Thyroid gland (tissue), 4 donors: ENCODE measurements at regions not wholly inside any gene's neighbourhood (a gene's known extent, or its start where the extent isn't known, plus 50 kb on each side); places are given as distances from the start of the nearest gene placed in this dataset.

ENCODE experiments used
- DNase-seq, 2 donors: peaks; one replicate each; pipeline ENCODE4 v3.0.0-alpha.2; 2019
- H3K27ac ChIP-seq, 3 donors: fragments of 200-600 bp; sonication (generic); 1 replicate in 2 of 3; 2 replicates in 1 of 3; pipeline ENCODE4 v1.5.1; 2016 to 2019; ENCODE audit warnings: mild to moderate bottlenecking in 1 of 3, moderate library complexity in 1 of 3
- H3K27me3 ChIP-seq: fragments of 200-600 bp; sonication (generic); one replicate; pipeline ENCODE4 v1.5.1; 2019
- H3K36me3 ChIP-seq, 2 donors: fragments of 200-600 bp; sonication (generic); one replicate each; pipeline ENCODE4 v1.5.1; 2016 to 2019
- H3K4me1 ChIP-seq, 2 donors: fragments of 200-600 bp; sonication (generic); one replicate each; pipeline ENCODE4 v1.5.1; 2017 to 2019
- H3K4me3 ChIP-seq, 3 donors: fragments of 200-600 bp; sonication (generic); replicated peaks in 1 of 3; 1 replicate in 2 of 3; 2 replicates in 1 of 3; pipeline ENCODE4 v1.5.1; 2016; ENCODE audit warnings: mild to moderate bottlenecking in 1 of 3
- H3K9me3 ChIP-seq: fragments of 200-600 bp; sonication (generic); one replicate; pipeline ENCODE4 v1.5.1; 2017
- POLR2A ChIP-seq, 2 donors: fragments of 450-650 bp; IDR thresholded peaks; one replicate each; pipeline ENCODE4 v1.6.1; 2017; ENCODE audit warnings: antibody characterized with exemption in 2 of 2, mild to moderate bottlenecking in 2 of 2, moderate library complexity in 1 of 2
- WGBS, 2 donors: methylation state at CpG; one replicate each; pipeline ENCODE4 v1.1.5; 2017; 5-methylcytosine and 5-hydroxymethylcytosine counted together
- intact Hi-C: fragments of 100-400 bp; cut with DNase I; formaldehyde crosslinking; loops from one replicate; pipeline ENCODE4 v1.15.1; 2023
- TF ChIP-seq, protein P1 (sequence below), 6 experiments: fragments of 200-600 bp in 3 of 6; fragments of 450-650 bp in 3 of 6; sonication (generic) in 3 of 6; IDR thresholded peaks; one replicate each; pipeline ENCODE4 v1.5.1; 2016 to 2019; ENCODE audit warnings: antibody characterized with exemption in 6 of 6, mild to moderate bottlenecking in 2 of 6, inconsistent platforms in 1 of 6, moderate library complexity in 1 of 6

DNA sequence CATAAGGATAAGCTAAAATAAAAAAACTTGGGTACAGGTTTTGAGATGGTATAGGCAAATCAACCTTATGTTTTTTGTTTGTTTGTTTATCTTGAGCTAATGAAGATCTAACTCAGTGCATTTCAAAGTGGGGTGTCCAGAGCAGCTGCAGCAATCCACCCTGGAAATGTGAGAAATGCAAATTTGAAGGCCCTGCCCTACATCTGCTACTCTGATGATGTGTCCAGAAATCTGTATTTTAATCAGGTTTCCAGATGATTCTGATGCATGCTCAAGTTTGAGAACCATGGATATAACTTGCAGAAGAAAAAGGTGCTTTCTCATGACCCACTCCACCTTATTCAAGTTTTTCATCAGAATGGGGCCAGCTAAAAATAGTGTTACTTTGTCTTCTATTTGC is 467.0 kb downstream of the NTRK2 start:
- intact Hi-C loops: no loop called here
- H3K27ac ChIP-seq: no peak overlapping the region
- no peaks in the 10 kb centered on the region for H3K9me3 ChIP-seq
- no peaks in the 10 kb centered on the region for H3K27me3 ChIP-seq
- H3K36me3 ChIP-seq: no peaks in the 10 kb centered on the region
- H3K4me3 ChIP-seq: no peak overlapping the region
- H3K4me1 ChIP-seq: no peaks in the 10 kb centered on the region
- TF ChIP-seq POLR2A (IDR thresholded peaks at IDR 0.05): no peak
- TF ChIP-seq, protein P1, sequence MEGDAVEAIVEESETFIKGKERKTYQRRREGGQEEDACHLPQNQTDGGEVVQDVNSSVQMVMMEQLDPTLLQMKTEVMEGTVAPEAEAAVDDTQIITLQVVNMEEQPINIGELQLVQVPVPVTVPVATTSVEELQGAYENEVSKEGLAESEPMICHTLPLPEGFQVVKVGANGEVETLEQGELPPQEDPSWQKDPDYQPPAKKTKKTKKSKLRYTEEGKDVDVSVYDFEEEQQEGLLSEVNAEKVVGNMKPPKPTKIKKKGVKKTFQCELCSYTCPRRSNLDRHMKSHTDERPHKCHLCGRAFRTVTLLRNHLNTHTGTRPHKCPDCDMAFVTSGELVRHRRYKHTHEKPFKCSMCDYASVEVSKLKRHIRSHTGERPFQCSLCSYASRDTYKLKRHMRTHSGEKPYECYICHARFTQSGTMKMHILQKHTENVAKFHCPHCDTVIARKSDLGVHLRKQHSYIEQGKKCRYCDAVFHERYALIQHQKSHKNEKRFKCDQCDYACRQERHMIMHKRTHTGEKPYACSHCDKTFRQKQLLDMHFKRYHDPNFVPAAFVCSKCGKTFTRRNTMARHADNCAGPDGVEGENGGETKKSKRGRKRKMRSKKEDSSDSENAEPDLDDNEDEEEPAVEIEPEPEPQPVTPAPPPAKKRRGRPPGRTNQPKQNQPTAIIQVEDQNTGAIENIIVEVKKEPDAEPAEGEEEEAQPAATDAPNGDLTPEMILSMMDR (IDR thresholded peaks at IDR 0.05): no peak
- no peak for DNase-seq

DNA sequence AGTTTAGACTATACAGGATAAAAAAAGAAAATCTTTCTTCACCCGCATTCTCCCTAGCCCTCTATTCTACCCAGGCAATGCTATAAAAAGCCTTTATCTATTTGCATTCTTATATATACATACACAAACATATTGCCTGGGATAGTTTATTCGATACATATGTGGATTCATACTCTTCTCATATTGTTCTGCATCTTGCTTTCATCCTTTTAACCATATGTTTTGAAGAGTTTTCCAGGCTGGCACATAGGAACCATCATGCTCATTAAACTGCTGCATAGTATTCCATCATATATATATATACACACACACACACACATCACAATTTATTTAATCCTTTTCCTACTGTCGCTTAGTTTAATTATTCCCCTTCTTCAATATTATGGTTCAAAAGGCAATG is 461.2 kb downstream of the NTRK2 start:
- intact Hi-C loops: no loop called here
- no peaks in the 10 kb centered on the region for H3K27me3 ChIP-seq
- no peaks in the 10 kb centered on the region for H3K4me1 ChIP-seq
- WGBS, 2 donors: 92 to 95% methylated on average over 3 of the region's 3 CpGs
- TF ChIP-seq POLR2A (IDR thresholded peaks at IDR 0.05): no peak
- TF ChIP-seq, protein P1 (IDR thresholded peaks at IDR 0.05): no peak
- DNase-seq: no peak
- no peaks in the 10 kb centered on the region for H3K9me3 ChIP-seq
- H3K27ac ChIP-seq: no peak overlapping the region
- H3K4me3 ChIP-seq: no peak overlapping the region
- H3K36me3 ChIP-seq: no peaks in the 10 kb centered on the region

DNA sequence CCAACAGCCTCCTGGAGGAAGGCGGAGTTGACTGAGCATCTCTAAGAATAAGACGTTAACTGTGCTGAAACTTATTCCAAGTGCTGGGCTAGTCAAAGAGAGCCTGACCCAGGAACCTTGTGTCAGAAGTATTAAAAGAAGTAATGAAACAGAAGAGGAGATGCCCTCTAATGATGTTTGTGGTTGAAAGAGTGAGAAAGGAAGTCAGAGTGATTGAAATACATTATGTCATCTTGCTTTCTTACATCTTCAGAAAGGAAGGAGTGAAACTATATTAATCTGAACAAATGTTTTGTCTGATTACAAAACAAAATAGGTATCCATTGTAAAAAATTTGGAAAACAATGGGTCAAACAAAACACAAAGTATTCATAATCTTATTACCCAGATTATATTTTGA is 460.7 kb downstream of the NTRK2 start:
- TF ChIP-seq, protein P1 (IDR thresholded peaks at IDR 0.05): no peak
- no peak for TF ChIP-seq POLR2A (IDR thresholded peaks at IDR 0.05)
- Histone ChIP-seq H3K4me1 (no peaks in the 10 kb centered on the region), H3K9me3 (no peaks in the 10 kb centered on the region), H3K27ac (no peak overlapping the region), H3K4me3 (no peak overlapping the region), H3K27me3 (no peaks in the 10 kb centered on the region), H3K36me3 (no peaks in the 10 kb centered on the region)
- intact Hi-C loops: no loop called here
- WGBS, 2 donors: 92 to 93% methylated on average over 2 of the region's 2 CpGs
- DNase-seq: no peak

DNA sequence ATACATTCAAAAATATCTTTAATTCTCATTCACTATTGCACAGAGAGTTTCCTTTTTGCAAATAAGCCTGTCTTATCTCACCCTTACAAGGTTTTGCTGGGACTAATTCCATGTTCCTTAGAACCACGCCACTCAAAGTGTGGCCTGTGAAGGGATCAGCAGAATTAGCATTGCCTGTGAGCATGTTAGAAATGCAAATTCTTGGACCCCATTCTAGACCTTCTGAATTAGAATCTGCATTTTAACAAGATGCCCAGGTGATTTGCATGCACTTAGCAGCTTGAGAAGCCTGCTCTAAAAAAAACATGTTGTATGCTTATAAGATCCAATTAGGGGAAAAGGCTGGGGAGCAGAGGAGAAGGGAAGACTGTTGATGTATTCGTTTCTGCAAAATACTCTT is 460.0 kb downstream of the NTRK2 start:
- no peaks in the 10 kb centered on the region for H3K4me1 ChIP-seq
- no peak for DNase-seq
- intact Hi-C loops: no loop called here
- H3K4me3 ChIP-seq: no peak overlapping the region
- H3K9me3 ChIP-seq: no peaks in the 10 kb centered on the region
- WGBS, 2 donors: 51 to 66% methylated on average over 2 of the region's 2 CpGs
- no peak overlapping the region for H3K27ac ChIP-seq
- no peak for TF ChIP-seq POLR2A (IDR thresholded peaks at IDR 0.05)
- TF ChIP-seq, protein P1 (IDR thresholded peaks at IDR 0.05): no peak
- no peaks in the 10 kb centered on the region for H3K27me3 ChIP-seq
- H3K36me3 ChIP-seq: no peaks in the 10 kb centered on the region

DNA sequence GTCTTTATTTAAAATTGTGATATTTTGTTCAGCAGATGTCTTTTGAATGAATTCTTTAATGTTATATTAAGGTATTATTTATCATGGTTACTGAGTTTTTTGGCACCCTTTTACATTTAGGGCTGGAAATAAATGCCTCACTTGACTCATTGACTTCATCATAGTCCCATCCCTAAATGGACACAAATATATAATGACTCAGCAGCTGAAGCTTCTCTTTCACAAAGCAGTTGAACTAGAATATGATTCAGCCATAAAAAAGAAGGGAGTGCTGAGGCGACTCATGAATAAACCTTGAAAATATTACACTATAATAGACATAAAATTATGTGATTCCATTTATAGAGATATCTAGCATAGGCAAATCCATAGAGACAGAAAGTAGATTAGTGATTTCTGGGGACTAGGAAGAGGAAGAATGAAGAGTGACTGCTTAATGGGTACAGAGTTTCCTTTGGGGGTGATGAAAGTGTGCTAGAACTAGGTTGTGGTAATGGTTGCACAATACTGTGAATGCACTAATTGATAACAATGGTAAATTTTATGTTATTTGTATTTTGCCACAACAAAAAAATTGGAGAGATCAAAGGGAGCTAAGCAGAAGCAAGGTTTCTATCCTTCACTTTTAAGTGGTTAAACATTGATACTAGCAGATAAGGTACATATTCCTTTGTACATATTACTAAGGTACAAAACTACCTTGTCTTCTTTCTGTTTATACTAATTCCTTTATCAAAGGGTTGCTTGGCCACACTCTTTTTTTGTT is 449.6 kb downstream of the NTRK2 start:
- 93 to 94% methylated on average over 1 of the region's 1 CpG for WGBS, 2 donors

More for the DNA sequence above, 449.6 kb downstream of the NTRK2 start:
- H3K4me1 ChIP-seq: no peaks in the 10 kb centered on the region
- H3K27ac ChIP-seq: no peak overlapping the region
- H3K27me3 ChIP-seq: no peaks in the 10 kb centered on the region
- no peak for TF ChIP-seq POLR2A (IDR thresholded peaks at IDR 0.05)
- TF ChIP-seq, protein P1 (IDR thresholded peaks at IDR 0.05): no peak
- no peak overlapping the region for H3K4me3 ChIP-seq
- no peaks in the 10 kb centered on the region for H3K36me3 ChIP-seq
- DNase-seq: no peak
- intact Hi-C loops: no loop called here
- H3K9me3 ChIP-seq: no peaks in the 10 kb centered on the region
